ENCODE measurements at regions not wholly inside any gene's neighbourhood (a gene's known extent, or its start where the extent isn't known, plus 50 kb on each side); places are given as distances from the start of the nearest gene placed in this dataset.
"Not testable (repeated sequence)": the region's sequence is repeated elsewhere in the genome, so short reads cannot be mapped to it uniquely, and the experiment has no call there.

DNA sequence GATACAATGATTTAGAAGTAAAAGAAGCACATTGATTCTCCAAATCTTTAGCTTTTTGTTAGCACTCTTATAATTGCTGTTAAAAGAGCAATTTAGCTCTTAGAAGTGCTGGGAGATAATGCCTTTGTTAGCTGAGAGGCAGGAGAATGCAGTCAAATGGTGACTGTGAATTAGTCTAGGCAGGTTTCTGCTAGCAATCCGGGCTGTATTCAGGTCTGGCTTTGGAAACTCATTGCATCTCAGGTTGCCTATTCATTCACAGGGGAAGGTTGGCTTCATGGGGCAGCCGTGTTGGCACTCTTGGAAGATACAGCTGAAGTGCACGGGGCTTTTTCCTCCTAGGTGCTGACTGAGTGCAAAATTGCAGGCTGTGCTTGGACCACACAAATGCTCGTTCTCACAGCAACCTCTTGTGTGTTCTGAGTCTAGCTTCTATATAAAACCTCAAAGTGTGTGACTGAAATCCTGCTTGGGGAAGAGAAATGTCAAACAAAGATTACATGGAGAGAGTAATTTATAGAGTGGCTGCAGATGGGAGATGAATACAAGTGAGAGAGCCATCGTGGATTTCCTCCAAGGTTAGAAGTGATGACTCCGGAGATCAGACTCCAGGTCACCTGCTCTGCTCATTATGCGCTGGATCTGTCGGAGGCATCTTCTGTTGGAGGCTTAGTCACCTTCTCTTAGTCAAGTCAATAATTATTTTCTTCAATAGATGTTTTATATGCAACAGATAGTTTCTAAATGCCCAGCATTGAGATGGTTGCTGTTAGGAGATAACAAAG is 167.8 kb downstream of the PMAIP1 start:
- H3K4me3 ChIP-seq (ENCODE audit: low read depth, low read length) = no peak overlapping the region
- TF ChIP-seq, protein P1, sequence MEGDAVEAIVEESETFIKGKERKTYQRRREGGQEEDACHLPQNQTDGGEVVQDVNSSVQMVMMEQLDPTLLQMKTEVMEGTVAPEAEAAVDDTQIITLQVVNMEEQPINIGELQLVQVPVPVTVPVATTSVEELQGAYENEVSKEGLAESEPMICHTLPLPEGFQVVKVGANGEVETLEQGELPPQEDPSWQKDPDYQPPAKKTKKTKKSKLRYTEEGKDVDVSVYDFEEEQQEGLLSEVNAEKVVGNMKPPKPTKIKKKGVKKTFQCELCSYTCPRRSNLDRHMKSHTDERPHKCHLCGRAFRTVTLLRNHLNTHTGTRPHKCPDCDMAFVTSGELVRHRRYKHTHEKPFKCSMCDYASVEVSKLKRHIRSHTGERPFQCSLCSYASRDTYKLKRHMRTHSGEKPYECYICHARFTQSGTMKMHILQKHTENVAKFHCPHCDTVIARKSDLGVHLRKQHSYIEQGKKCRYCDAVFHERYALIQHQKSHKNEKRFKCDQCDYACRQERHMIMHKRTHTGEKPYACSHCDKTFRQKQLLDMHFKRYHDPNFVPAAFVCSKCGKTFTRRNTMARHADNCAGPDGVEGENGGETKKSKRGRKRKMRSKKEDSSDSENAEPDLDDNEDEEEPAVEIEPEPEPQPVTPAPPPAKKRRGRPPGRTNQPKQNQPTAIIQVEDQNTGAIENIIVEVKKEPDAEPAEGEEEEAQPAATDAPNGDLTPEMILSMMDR (IDR thresholded peaks at IDR 0.05; ENCODE audit: low read depth, low read length) = no peak

DNA sequence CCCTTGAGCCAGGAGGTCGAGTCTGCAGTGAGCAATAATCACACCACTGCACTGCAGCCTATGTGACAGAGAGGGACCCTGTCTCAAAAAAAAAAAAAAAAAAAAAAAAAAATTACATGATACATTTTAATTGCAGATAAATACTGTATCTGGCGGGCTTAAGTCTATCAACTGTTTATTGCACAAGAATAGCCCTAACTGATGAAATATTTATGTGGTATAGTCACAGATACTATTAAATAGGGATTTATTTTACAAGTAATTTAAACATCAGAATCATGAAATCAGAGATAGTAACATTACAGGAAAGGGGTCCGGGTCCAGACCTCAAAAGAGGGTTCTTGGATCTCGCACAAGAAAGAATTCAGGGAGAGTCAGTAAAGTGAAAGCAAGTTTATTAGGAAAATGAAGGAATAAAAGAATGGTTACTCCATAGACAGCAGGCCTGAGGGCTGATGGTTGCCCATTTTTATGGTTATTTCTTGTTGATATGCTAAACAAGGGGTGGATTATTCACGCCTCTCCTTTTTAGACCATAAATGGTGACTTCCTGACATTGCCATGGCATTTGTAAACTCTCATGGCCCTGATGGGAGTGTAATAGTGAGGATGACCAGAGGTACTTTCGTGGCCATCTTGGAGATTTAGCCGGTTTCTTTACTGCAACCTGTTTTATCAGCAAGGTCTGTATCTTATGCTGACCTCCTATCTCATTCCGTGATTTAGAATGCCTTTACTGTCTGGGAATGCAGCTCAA is 166.6 kb downstream of the PMAIP1 start:
- H3K4me3 ChIP-seq (ENCODE audit: low read depth, low read length) = no peak overlapping the region
- TF ChIP-seq, protein P1 (IDR thresholded peaks at IDR 0.05; ENCODE audit: low read depth, low read length) = no peak

DNA sequence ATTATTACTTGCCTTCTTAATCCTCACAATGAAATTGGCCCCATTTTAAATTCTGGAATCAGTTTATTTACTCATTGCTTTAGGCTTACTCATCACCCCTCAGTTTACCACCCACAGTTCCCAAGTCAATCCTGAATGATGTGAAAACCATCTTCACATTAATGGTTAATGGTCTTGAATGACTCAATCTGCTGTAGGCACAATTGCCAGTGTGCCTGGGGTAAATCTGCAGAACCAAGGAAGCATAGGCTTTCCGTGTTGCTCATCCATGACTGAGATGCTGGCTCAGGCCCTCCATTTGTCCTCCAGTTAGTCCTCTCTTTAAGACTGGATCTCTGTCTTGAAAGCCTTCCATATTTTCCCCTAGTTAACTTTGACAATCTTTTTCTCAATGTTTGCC is 164.5 kb downstream of the PMAIP1 start:
- TF ChIP-seq, protein P1 (IDR thresholded peaks at IDR 0.05; ENCODE audit: low read depth, low read length) = no peak

DNA sequence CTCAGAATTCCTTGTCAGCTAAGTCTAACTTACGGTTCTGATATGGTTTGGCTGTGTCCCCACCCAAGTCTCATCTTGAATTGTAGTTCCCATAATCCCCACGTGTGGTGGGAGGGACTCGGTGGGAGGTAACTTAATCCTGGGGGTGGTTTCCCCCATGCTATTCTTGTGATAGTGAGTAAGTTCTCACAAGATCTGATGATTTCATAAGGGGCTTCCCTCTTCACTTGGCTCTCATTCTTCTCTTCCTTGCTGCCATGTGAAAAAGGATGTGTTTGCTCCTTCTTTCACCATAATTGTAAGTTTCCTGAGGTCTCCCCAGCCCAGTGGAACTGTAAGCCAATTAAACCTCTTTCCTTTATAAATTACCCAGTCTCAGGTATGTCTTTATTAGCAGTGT is 163.0 kb downstream of the PMAIP1 start:
- not testable (repeated sequence) for H3K4me3 ChIP-seq (ENCODE audit: low read depth, low read length)

More for the DNA sequence above, 164.5 kb downstream of the PMAIP1 start:
- H3K4me3 ChIP-seq (ENCODE audit: low read depth, low read length) = no peak overlapping the region

DNA sequence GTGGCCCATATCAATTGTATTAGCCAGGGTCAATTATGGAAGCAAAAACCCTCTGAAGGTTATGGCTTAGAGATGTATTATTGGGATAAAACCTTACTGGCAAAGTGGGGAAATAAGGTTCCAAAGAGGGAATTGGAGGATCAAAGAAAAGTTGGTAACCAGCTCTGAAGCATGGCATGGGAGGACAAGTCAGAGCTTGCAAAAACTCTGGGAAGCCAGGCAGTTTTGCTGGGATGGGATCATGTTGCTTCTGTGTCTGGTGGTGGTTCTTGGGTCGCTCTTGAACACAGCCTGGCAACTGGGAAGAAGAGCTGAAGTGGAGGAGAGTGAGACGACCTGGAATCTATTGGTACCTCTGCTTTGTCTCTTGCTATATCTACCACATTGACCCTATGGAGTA is 162.6 kb downstream of the PMAIP1 start:
- TF ChIP-seq, protein P1 (IDR thresholded peaks at IDR 0.05; ENCODE audit: low read depth, low read length) = no peak
- H3K4me3 ChIP-seq (ENCODE audit: low read depth, low read length) = no peak overlapping the region

DNA sequence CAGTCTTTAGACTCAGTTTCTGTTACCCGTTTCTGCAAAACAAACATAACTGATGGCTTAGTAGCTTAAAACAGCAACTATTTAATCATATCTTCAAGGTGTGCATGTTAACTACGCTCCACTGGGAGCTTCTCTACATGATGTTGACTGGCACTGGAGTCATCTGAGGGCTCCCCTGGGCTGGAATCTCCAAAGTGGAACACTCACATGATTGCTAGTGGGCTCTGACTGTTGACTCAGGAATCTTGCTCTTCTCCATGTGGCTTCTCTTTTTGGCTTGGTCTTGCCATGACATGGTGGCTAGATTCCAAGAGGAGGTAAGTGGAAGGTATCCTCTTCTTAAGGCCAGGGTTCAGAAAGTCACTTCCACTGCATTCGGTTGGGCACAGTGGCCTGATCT is 160.8 kb downstream of the PMAIP1 start:
- H3K4me3 ChIP-seq (ENCODE audit: low read depth, low read length) = no peak overlapping the region
- TF ChIP-seq, protein P1 (IDR thresholded peaks at IDR 0.05; ENCODE audit: low read depth, low read length) = no peak

DNA sequence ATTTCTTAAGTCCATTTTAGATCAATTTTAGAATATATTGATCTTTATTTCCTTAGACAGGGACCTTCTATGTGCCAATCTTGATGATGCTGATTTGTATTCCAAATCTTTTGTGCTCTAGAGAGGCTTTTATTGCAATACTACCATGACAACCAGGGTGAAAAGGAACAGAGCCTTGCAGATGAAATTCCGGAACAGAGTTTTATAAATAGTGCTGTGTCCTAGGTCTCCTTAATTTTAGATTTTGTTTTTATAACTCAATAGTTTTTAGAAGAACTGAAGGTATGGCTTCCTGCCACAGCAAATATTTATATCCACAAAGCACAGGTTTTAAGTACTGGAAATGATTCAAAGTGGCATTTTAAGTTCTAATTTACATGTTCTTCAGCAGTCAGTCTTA is 160.2 kb downstream of the PMAIP1 start:
- TF ChIP-seq, protein P1 (IDR thresholded peaks at IDR 0.05; ENCODE audit: low read depth, low read length) = no peak
- H3K4me3 ChIP-seq (ENCODE audit: low read depth, low read length) = no peak overlapping the region
